Chondrocyte (in vitro differentiated cells): ENCODE measurements at regions not wholly inside any gene's neighbourhood (a gene's known extent, or its start where the extent isn't known, plus 50 kb on each side); places are given as distances from the start of the nearest gene placed in this dataset.

ENCODE experiments used
- DNase-seq: peaks from one replicate; pipeline ENCODE4 v3.0.0; 2021; ENCODE audit warnings: mixed read lengths, low spot score
- H3K27ac Mint-ChIP-seq: one replicate; pipeline ENCODE4 v1.8.0; 2021; ENCODE audit warnings: mild to moderate bottlenecking, moderate library complexity, mixed read lengths; ENCODE audit not compliant: unreplicated experiment
- H3K27me3 Mint-ChIP-seq: 2 replicates; pipeline ENCODE4 v1.8.0; 2021; ENCODE audit warnings: low read depth, mixed read lengths
- H3K36me3 Mint-ChIP-seq: 2 replicates; pipeline ENCODE4 v1.8.0; 2021; ENCODE audit warnings: low read depth, mixed read lengths
- H3K4me1 Mint-ChIP-seq: 2 replicates; pipeline ENCODE4 v1.8.0; 2021; ENCODE audit warnings: low read depth, mild to moderate bottlenecking, mixed read lengths
- H3K4me3 Mint-ChIP-seq: one replicate; pipeline ENCODE4 v1.8.0; 2021; ENCODE audit warnings: mild to moderate bottlenecking, moderate library complexity, mixed read lengths; ENCODE audit not compliant: unreplicated experiment
- H3K9me3 Mint-ChIP-seq: 2 replicates; pipeline ENCODE4 v1.8.0; 2021; ENCODE audit warnings: low read depth, mixed read lengths
- CTCF ChIP-seq: fragments of 200-600 bp; sonication (generic); IDR thresholded peaks from 2 replicates; pipeline ENCODE4 v1.5.0; 2021; ENCODE audit warnings: antibody characterized with exemption, mild to moderate bottlenecking, moderate library complexity

- H3K4me3 Mint-ChIP-seq: no peak overlapping the region
- no peaks in the 10 kb centered on the region for H3K9me3 Mint-ChIP-seq
- DNase-seq: no peak
- TF ChIP-seq CTCF: no peak
- no peak overlapping the region for H3K27ac Mint-ChIP-seq
- H3K4me1 Mint-ChIP-seq: peaks cover 21% of the 10 kb centered on the region
- H3K27me3 Mint-ChIP-seq: no peaks in the 10 kb centered on the region
- H3K36me3 Mint-ChIP-seq: no peaks in the 10 kb centered on the region
These were observed 67.3 kb upstream of the CCN6 start for GRCh38 chr6:111986651-111987050.

GRCh38 chr6:111987295-111987694 is 66.6 kb upstream of the CCN6 start:
- Mint-ChIP-seq H3K4me1 (peaks cover 21% of the 10 kb centered on the region), H3K9me3 (no peaks in the 10 kb centered on the region), H3K27ac (no peak overlapping the region), H3K4me3 (no peak overlapping the region), H3K27me3 (no peaks in the 10 kb centered on the region), H3K36me3 (no peaks in the 10 kb centered on the region)
- TF ChIP-seq CTCF: no peak
- DNase-seq: no peak

GRCh38 chr6:111988926-111989325 is 65.0 kb upstream of the CCN6 start:
- H3K4me1 Mint-ChIP-seq: peaks cover 21% of the 10 kb centered on the region
- no peak overlapping the region for H3K27ac Mint-ChIP-seq
- DNase-seq: no peak
- no peaks in the 10 kb centered on the region for H3K27me3 Mint-ChIP-seq
- TF ChIP-seq CTCF: no peak
- H3K9me3 Mint-ChIP-seq: no peaks in the 10 kb centered on the region
- no peaks in the 10 kb centered on the region for H3K36me3 Mint-ChIP-seq
- no peak overlapping the region for H3K4me3 Mint-ChIP-seq

- no peak overlapping the region for H3K27ac Mint-ChIP-seq
- no peak overlapping the region for H3K4me3 Mint-ChIP-seq
- H3K36me3 Mint-ChIP-seq: no peaks in the 10 kb centered on the region
- H3K4me1 Mint-ChIP-seq: peaks cover 21% of the 10 kb centered on the region
- TF ChIP-seq CTCF: no peak
- DNase-seq: no peak
- no peaks in the 10 kb centered on the region for H3K9me3 Mint-ChIP-seq
- H3K27me3 Mint-ChIP-seq: no peaks in the 10 kb centered on the region
These were observed 64.2 kb upstream of the CCN6 start for GRCh38 chr6:111989743-111990142.

GRCh38 chr6:111990214-111990613 is 63.7 kb upstream of the CCN6 start:
- no peak overlapping the region for H3K27ac Mint-ChIP-seq
- no peaks in the 10 kb centered on the region for H3K9me3 Mint-ChIP-seq
- no peaks in the 10 kb centered on the region for H3K36me3 Mint-ChIP-seq
- no peaks in the 10 kb centered on the region for H3K27me3 Mint-ChIP-seq
- H3K4me3 Mint-ChIP-seq: no peak overlapping the region
- no peak for DNase-seq
- H3K4me1 Mint-ChIP-seq: peaks cover 17% of the 10 kb centered on the region
- no peak for TF ChIP-seq CTCF
